DOHH2 (cell line): ENCODE measurements at regions not wholly inside any gene's neighbourhood (a gene's known extent, or its start where the extent isn't known, plus 50 kb on each side); places are given as distances from the start of the nearest gene placed in this dataset.
"Not testable (repeated sequence)": the region's sequence is repeated elsewhere in the genome, so short reads cannot be mapped to it uniquely, and the experiment has no call there.

Source experiments
- H3F3A ChIP-seq: fragments of 200-600 bp; sonication (generic), shearing (Covaris generic); 2 replicates; pipeline ENCODE4 v1.6.0; 2016; ENCODE audit warnings: antibody characterized with exemption, mild to moderate bottlenecking; ENCODE audit not compliant: control insufficient read depth, insufficient read depth
- H3K27ac ChIP-seq: fragments of 200-600 bp; sonication (generic); 2 replicates; pipeline ENCODE4 v1.5.1; 2014; ENCODE audit warnings: low read depth, mild to moderate bottlenecking, low read length, moderate library complexity
- H3K27me3 ChIP-seq: fragments of 200-600 bp; sonication (generic); 2 replicates; pipeline ENCODE4 v1.6.1; 2014; ENCODE audit warnings: mild to moderate bottlenecking, low read length, mixed read lengths; ENCODE audit not compliant: control insufficient read depth
- H3K36me3 ChIP-seq: fragments of 200-600 bp; sonication (generic); 2 replicates; pipeline ENCODE4 v1.6.1; 2014; ENCODE audit warnings: mild to moderate bottlenecking, low read length, moderate library complexity, mixed read lengths; ENCODE audit not compliant: control insufficient read depth
- H3K4me1 ChIP-seq: fragments of 200-600 bp; sonication (generic); 2 replicates; pipeline ENCODE4 v1.6.1; 2014; ENCODE audit warnings: mild to moderate bottlenecking, low read length, mixed read lengths; ENCODE audit not compliant: control insufficient read depth
- H3K4me2 ChIP-seq: fragments of 200-600 bp; sonication (generic); 2 replicates; pipeline ENCODE4 v1.6.0; 2014; ENCODE audit warnings: mild to moderate bottlenecking, low read length, moderate library complexity
- H3K4me3 ChIP-seq: fragments of 200-600 bp; sonication (generic); 2 replicates; pipeline ENCODE4 v1.5.1; 2014; ENCODE audit warnings: mild to moderate bottlenecking, low read length, mixed read lengths
- H3K79me2 ChIP-seq: fragments of 200-600 bp; sonication (generic); 2 replicates; pipeline ENCODE4 v1.6.1; 2014; ENCODE audit warnings: mild to moderate bottlenecking, low read length, mixed read lengths; ENCODE audit not compliant: control insufficient read depth
- H3K9me2 ChIP-seq: fragments of 200-600 bp; sonication (generic); replicated peaks from 2 replicates; pipeline ENCODE4 v1.6.1; 2014; ENCODE audit warnings: mild to moderate bottlenecking, low read length, mixed read lengths; ENCODE audit not compliant: control insufficient read depth
- H3K9me3 ChIP-seq: fragments of 200-600 bp; sonication (generic); 2 replicates; pipeline ENCODE4 v1.6.1; 2014; ENCODE audit warnings: antibody characterized with exemption, low read length, mixed read lengths; ENCODE audit not compliant: control insufficient read depth, insufficient read depth
- H4K20me1 ChIP-seq: fragments of 200-600 bp; sonication (generic); 2 replicates; pipeline ENCODE4 v1.6.0; 2014; ENCODE audit warnings: low read depth, mild to moderate bottlenecking, antibody characterized with exemption, low read length, moderate library complexity; ENCODE audit not compliant: control insufficient read depth, insufficient read depth

GRCh38 chr21:6139331-6139730, 4382.1 kb upstream of the TPTE start:
- not testable (repeated sequence) for H3K9me3 ChIP-seq, H3K4me1 ChIP-seq, H3K27ac ChIP-seq, H3F3A ChIP-seq, H4K20me1 ChIP-seq, H3K79me2 ChIP-seq, H3K9me2 ChIP-seq, H3K27me3 ChIP-seq, H3K4me3 ChIP-seq, H3K36me3 ChIP-seq, H3K4me2 ChIP-seq

- not testable (repeated sequence) for H3K9me3 ChIP-seq, H3K4me1 ChIP-seq, H3K4me2 ChIP-seq, H3K27me3 ChIP-seq, H3K36me3 ChIP-seq, H3K9me2 ChIP-seq, H4K20me1 ChIP-seq, H3F3A ChIP-seq, H3K79me2 ChIP-seq, H3K27ac ChIP-seq, H3K4me3 ChIP-seq
Observed at GRCh38 chr21:6139862-6140261, 4381.5 kb upstream of the TPTE start.

- H4K20me1 ChIP-seq, H3K4me2 ChIP-seq, H3K4me3 ChIP-seq, H3K27ac ChIP-seq, H3K27me3 ChIP-seq, H3F3A ChIP-seq, H3K36me3 ChIP-seq, H3K9me3 ChIP-seq, H3K79me2 ChIP-seq, H3K9me2 ChIP-seq, H3K4me1 ChIP-seq: not testable (repeated sequence)
Observed at GRCh38 chr21:6140467-6141137, 4380.8 kb upstream of the TPTE start.

- H3K79me2 ChIP-seq, H3K27me3 ChIP-seq, H3K9me3 ChIP-seq, H3K36me3 ChIP-seq, H3K4me3 ChIP-seq, H4K20me1 ChIP-seq, H3K9me2 ChIP-seq, H3F3A ChIP-seq, H3K4me2 ChIP-seq, H3K27ac ChIP-seq, H3K4me1 ChIP-seq: not testable (repeated sequence)
Observed at GRCh38 chr21:6141138-6141474, 4380.3 kb upstream of the TPTE start.

- H3K27ac ChIP-seq, H3K36me3 ChIP-seq, H3K4me1 ChIP-seq, H3K4me3 ChIP-seq, H3K9me3 ChIP-seq, H3F3A ChIP-seq, H3K4me2 ChIP-seq, H3K9me2 ChIP-seq, H3K79me2 ChIP-seq, H4K20me1 ChIP-seq, H3K27me3 ChIP-seq: not testable (repeated sequence)
Observed at GRCh38 chr21:6153154-6153553, 4368.2 kb upstream of the TPTE start.

- not testable (repeated sequence) for H3K9me2 ChIP-seq, H3K79me2 ChIP-seq, H3K27me3 ChIP-seq, H3K4me1 ChIP-seq, H3K27ac ChIP-seq, H3K4me3 ChIP-seq, H3F3A ChIP-seq, H4K20me1 ChIP-seq, H3K9me3 ChIP-seq, H3K4me2 ChIP-seq, H3K36me3 ChIP-seq
Observed at GRCh38 chr21:6154524-6155320, 4366.7 kb upstream of the TPTE start.

GRCh38 chr21:6156712-6157389, 4364.5 kb upstream of the TPTE start:
- H4K20me1 ChIP-seq, H3K79me2 ChIP-seq, H3F3A ChIP-seq, H3K27ac ChIP-seq, H3K4me3 ChIP-seq, H3K9me3 ChIP-seq, H3K4me1 ChIP-seq, H3K36me3 ChIP-seq, H3K27me3 ChIP-seq, H3K4me2 ChIP-seq, H3K9me2 ChIP-seq: not testable (repeated sequence)

GRCh38 chr21:6157515-6157914, 4363.9 kb upstream of the TPTE start:
- H3K36me3 ChIP-seq, H3K4me3 ChIP-seq, H3K4me2 ChIP-seq, H3K79me2 ChIP-seq, H3K27ac ChIP-seq, H3F3A ChIP-seq, H3K9me3 ChIP-seq, H4K20me1 ChIP-seq, H3K4me1 ChIP-seq, H3K27me3 ChIP-seq, H3K9me2 ChIP-seq: not testable (repeated sequence)
